ENCODE measurements at regions not wholly inside any gene's neighbourhood (a gene's known extent, or its start where the extent isn't known, plus 50 kb on each side); places are given as distances from the start of the nearest gene placed in this dataset.
"Not testable (repeated sequence)": the region's sequence is repeated elsewhere in the genome, so short reads cannot be mapped to it uniquely, and the experiment has no call there.

DNA sequence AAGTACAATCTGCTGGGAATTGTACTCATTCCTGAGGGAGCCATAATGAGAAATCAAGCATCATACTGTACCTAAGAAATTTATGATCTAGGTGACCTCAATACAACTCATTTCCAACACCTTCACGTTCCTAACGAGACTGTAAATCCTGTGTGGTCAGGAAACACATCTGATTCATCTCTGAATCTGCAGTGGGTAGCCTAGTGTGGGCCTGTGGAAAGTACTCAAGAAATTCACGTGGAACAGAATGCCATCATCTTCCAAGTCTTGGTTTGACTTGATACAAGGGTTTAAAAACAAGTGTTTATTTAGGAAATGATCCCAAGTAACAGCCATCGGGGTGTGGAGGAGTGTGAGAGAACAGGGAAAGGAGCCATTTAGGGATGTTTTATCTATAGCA lies 568.9 kb downstream of the EDEM1 start:
- Histone ChIP-seq H3K27me3 (ENCODE audit: control insufficient read depth, insufficient read depth) (no peaks in the 10 kb centered on the region), H3K4me1 (ENCODE audit: control insufficient read depth, insufficient read depth, low read length) (no peaks in the 10 kb centered on the region), H3K4me3 (ENCODE audit: low read length) (no peak overlapping the region), H3K9me3 (ENCODE audit: control insufficient read depth, low read length) (no peaks in the 10 kb centered on the region), H3K27ac (ENCODE audit: low read length) (no peak overlapping the region)
- intact Hi-C loops (cut with DNase I): no loop called here
- ATAC-seq (no peak), DNase-seq (no peak)
- 46% methylated on average over 4 of the region's 4 CpGs for WGBS

DNA sequence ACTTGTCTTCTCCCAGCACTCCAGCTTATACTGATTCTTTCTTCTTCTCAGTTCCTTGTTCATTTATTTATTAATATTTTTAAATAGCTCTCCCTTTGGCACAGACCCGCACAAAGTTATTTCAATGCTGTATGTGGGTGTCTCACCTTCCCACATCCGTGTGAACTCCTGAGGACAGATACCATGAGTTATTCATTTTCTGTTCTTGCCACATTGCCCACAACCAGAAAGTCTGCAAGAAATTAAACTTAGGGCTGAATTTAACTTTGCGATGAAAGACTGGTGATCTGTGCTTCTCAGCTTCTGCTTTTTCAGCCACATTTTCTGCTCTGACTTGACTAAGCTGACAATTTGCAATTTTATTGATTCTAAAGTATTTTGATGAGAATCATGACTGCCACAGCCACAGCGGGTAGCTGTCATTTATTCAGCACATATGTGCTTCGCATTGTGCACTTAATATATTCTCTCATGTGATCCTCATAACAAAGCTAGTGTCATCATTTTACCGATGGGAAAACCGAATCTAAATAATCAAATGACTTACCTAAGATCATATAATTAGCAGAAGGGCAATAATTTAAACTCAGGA lies 569.8 kb downstream of the EDEM1 start:
- DNase-seq (no peak), ATAC-seq (no peak)
- WGBS: 84% methylated on average over 7 of the region's 7 CpGs
- no peak overlapping the region for H3K4me3 ChIP-seq (ENCODE audit: low read length)
- H3K27ac ChIP-seq (ENCODE audit: low read length): no peak overlapping the region
- intact Hi-C loops (cut with DNase I): no loop called here
- H3K4me1 ChIP-seq (ENCODE audit: control insufficient read depth, insufficient read depth, low read length): no peaks in the 10 kb centered on the region
- no peaks in the 10 kb centered on the region for H3K9me3 ChIP-seq (ENCODE audit: control insufficient read depth, low read length)
- H3K27me3 ChIP-seq (ENCODE audit: control insufficient read depth, insufficient read depth): no peaks in the 10 kb centered on the region

DNA sequence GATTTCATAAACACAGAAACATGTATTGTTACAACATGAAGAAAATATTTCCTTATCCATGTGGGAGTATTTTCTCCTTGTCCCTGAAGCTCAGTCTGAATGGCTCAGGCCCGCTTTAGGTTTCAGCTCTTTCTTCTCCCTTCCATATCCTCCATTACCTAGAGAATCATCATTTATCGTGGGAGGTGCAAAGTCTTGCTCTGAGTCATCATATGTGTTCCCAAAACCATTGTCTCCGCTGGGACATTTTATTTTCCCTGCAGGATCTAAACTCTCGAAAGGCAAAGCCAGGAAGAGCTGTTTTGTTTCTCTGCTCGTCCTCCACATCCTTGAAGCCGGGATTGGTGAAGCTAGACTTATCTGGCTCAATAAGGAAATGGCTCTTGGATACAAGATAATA lies 571.2 kb downstream of the EDEM1 start:
- no peak for DNase-seq
- H3K4me3 ChIP-seq (ENCODE audit: low read length): no peak overlapping the region
- WGBS: 48% methylated on average over 6 of the region's 6 CpGs
- no peaks in the 10 kb centered on the region for H3K27me3 ChIP-seq (ENCODE audit: control insufficient read depth, insufficient read depth)
- H3K9me3 ChIP-seq (ENCODE audit: control insufficient read depth, low read length): no peaks in the 10 kb centered on the region
- no peaks in the 10 kb centered on the region for H3K4me1 ChIP-seq (ENCODE audit: control insufficient read depth, insufficient read depth, low read length)
- ATAC-seq: no peak
- intact Hi-C loops (cut with DNase I): no loop called here
- H3K27ac ChIP-seq (ENCODE audit: low read length): no peak overlapping the region

DNA sequence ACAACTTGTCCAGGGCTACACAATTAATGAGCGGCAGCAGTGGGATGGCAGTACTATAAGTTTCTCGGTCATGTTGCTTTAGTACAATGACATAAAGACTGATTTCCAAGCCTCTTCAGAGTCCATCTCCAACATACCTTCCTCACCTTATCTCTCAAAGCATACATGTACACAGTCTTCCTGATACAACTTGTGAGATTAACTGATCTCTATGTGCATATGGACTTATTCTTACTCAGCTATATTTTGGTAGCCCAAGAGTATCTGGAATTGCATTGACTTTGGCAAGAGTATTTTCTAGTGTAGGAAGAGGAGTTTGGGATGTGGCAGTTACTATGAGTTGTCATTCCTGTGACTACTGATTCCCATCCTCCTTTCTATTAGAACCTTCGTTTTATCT lies 575.0 kb downstream of the EDEM1 start:
- no peaks in the 10 kb centered on the region for H3K27me3 ChIP-seq (ENCODE audit: control insufficient read depth, insufficient read depth)
- no peak for DNase-seq
- H3K4me1 ChIP-seq (ENCODE audit: control insufficient read depth, insufficient read depth, low read length): no peaks in the 10 kb centered on the region
- no peak overlapping the region for H3K27ac ChIP-seq (ENCODE audit: low read length)
- H3K4me3 ChIP-seq (ENCODE audit: low read length): no peak overlapping the region
- 87% methylated on average over 3 of the region's 3 CpGs for WGBS
- intact Hi-C loops (cut with DNase I): no loop called here
- no peaks in the 10 kb centered on the region for H3K9me3 ChIP-seq (ENCODE audit: control insufficient read depth, low read length)
- ATAC-seq: no peak

DNA sequence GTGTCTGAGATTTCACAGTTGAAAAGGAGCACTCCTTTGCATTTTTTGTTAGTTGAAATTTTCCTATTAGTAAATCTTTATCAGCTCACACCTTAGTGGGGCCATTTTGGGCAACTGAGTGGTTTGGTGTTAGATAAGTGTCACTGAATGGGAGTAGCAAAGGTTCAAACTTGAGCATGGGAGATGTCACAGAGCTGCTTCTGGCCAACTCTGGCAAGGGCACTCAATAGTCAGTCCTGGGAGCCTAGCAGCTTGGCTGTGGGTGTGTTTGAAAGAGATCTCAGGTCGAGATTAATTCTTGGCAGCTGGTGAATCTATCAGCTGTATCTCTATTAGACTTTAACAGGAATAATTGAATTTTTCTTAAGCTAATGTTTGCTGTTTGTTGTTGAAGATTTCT lies 579.3 kb downstream of the EDEM1 start:
- no peaks in the 10 kb centered on the region for H3K9me3 ChIP-seq (ENCODE audit: control insufficient read depth, low read length)
- H3K4me3 ChIP-seq (ENCODE audit: low read length): no peak overlapping the region
- no peak overlapping the region for H3K27ac ChIP-seq (ENCODE audit: low read length)
- intact Hi-C loops (cut with DNase I): no loop called here
- WGBS: 31% methylated on average over 1 of the region's 1 CpG
- H3K4me1 ChIP-seq (ENCODE audit: control insufficient read depth, insufficient read depth, low read length): no peaks in the 10 kb centered on the region
- no peak for DNase-seq
- no peaks in the 10 kb centered on the region for H3K27me3 ChIP-seq (ENCODE audit: control insufficient read depth, insufficient read depth)
- ATAC-seq: no peak

DNA sequence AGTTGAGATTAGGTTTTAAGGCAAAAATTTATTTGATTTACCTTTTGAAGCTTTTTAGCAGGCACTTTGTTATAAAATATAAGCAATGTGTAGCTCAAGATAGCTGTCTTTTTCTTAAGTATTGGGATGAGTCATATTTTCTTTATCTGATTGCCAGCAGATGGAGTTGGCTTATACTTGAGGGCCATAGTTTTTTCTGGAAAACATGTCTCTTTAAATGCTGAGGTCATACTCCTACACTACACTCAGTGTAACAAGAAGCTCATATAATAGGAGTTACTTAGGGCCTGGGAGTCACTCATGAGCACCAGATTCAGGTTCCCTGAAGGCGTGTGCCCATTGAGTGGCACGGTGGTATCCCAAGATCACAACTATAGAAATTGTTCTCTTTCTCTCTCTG lies 579.8 kb downstream of the EDEM1 start:
- no peak overlapping the region for H3K27ac ChIP-seq (ENCODE audit: low read length)
- H3K4me3 ChIP-seq (ENCODE audit: low read length): no peak overlapping the region
- DNase-seq (no peak), ATAC-seq (no peak)
- intact Hi-C loops (cut with DNase I): no loop called here
- 93% methylated on average over 2 of the region's 2 CpGs for WGBS
- no peaks in the 10 kb centered on the region for H3K4me1 ChIP-seq (ENCODE audit: control insufficient read depth, insufficient read depth, low read length)
- H3K9me3 ChIP-seq (ENCODE audit: control insufficient read depth, low read length): no peaks in the 10 kb centered on the region
- H3K27me3 ChIP-seq (ENCODE audit: control insufficient read depth, insufficient read depth): no peaks in the 10 kb centered on the region

DNA sequence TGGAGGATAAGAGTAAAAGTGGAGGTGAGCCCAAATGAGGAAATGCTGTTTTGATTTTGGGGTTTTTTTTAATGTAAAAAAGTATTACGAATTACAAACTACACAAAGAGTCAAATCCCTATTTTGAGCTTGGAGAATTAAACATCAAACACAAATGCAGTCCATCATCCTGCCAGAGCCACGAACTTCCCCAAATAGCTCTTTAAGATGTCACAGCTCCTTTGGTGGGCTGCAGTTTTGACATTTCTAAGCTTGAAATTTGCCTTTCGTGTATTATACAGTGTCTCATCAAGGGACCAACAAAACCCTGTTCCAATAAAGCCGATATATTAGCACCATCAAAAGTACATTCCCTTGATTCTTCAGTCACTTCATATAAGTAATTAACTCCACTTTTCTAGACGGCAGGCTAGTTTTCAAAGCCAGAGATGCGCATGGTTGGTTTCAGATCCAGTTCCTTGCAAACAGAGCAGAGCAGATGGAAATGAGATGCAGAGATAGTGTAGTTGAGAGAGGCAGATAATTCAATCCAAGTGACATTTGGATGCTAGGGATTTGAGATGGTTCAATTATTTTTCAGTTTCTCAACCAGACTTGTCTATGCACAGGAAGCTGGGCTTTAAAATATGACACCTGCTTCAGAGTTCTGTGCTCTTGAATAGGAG lies 580.9 kb downstream of the EDEM1 start:
- 77% methylated on average over 6 of the region's 6 CpGs for WGBS

DNA sequence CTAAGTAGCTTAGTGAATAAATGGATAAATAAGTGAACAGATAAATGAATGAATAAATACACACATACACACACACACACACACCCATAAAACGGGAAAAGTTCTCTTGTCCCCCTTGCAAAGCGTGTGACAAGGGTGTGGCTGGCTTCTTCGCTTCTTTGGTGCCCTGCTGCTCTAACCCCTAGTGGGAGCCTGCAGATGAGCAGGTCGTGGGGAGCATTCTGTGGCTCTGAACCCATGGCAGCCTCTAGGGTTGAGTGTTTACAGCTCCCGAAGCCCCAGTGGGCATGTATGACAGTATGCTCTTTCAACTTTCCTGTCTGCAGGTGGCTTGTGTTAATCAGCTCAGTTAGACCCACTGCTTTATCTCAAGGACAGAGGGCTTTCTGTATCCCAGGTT lies 582.3 kb downstream of the EDEM1 start:
- H3K27ac ChIP-seq (ENCODE audit: low read length): no peak overlapping the region
- H3K9me3 ChIP-seq (ENCODE audit: control insufficient read depth, low read length): no peaks in the 10 kb centered on the region
- WGBS: 71% methylated on average over 5 of the region's 5 CpGs
- DNase-seq: no peak
- H3K4me1 ChIP-seq (ENCODE audit: control insufficient read depth, insufficient read depth, low read length): no peaks in the 10 kb centered on the region
- no peaks in the 10 kb centered on the region for H3K27me3 ChIP-seq (ENCODE audit: control insufficient read depth, insufficient read depth)
- no peak for ATAC-seq
- intact Hi-C loops (cut with DNase I): no loop called here
- H3K4me3 ChIP-seq (ENCODE audit: low read length): no peak overlapping the region

More for the DNA sequence above, 580.9 kb downstream of the EDEM1 start:
- Histone ChIP-seq H3K4me3 (ENCODE audit: low read length) (no peak overlapping the region), H3K9me3 (ENCODE audit: control insufficient read depth, low read length) (no peaks in the 10 kb centered on the region), H3K27me3 (ENCODE audit: control insufficient read depth, insufficient read depth) (no peaks in the 10 kb centered on the region), H3K27ac (ENCODE audit: low read length) (no peak overlapping the region), H3K4me1 (ENCODE audit: control insufficient read depth, insufficient read depth, low read length) (no peaks in the 10 kb centered on the region)
- intact Hi-C loops (cut with DNase I): no loop called here
- ATAC-seq: no peak
- DNase-seq: no peak

DNA sequence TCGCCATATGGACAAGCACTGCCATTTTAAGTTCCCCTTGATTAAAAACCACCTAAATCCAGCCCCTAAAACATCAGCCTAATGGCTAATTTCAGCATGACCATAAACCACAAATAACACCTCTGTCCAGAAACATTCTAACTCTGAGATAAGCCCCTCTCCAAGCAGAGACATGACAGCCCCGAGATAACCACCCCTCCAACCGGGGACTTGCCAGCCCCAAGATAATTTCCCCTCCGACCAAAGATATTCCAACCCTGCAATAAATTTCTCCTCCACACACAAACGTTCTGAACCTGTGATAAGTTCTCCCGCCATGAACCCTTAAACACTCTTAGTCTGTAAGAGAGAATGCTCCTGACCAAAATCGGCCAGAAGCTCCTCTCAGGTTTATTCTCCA lies 586.8 kb downstream of the EDEM1 start:
- no peak for ATAC-seq
- no peak overlapping the region for H3K4me3 ChIP-seq (ENCODE audit: low read length)
- H3K4me1 ChIP-seq (ENCODE audit: control insufficient read depth, insufficient read depth, low read length): no peaks in the 10 kb centered on the region
- DNase-seq: no peak
- no peak overlapping the region for H3K27ac ChIP-seq (ENCODE audit: low read length)
- H3K9me3 ChIP-seq (ENCODE audit: control insufficient read depth, low read length): no peaks in the 10 kb centered on the region
- intact Hi-C loops (cut with DNase I): no loop called here
- H3K27me3 ChIP-seq (ENCODE audit: control insufficient read depth, insufficient read depth): no peaks in the 10 kb centered on the region
- 29% methylated on average over 7 of the region's 7 CpGs for WGBS

DNA sequence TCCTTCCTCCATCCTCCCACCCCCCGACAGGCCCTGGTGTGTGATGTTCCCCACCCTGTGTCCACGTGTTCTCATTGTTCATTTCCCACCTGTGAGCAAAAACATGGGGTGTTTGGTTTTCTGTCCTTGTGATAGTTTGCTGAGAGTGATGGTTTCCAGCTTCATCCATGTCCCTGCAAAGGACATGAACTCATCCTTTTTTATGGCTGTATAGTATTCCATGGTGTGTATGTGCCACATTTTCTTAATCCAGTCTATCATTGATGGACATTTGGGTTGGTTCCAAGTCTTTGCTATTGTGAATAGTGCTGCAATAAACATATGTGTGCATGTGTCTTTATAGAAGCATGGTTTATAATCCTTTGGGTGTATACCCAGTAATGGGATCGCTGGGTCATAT lies 587.6 kb downstream of the EDEM1 start:
- intact Hi-C loops (cut with DNase I); H3K27me3 ChIP-seq (ENCODE audit: control insufficient read depth, insufficient read depth); H3K4me3 ChIP-seq (ENCODE audit: low read length); H3K27ac ChIP-seq (ENCODE audit: low read length); H3K9me3 ChIP-seq (ENCODE audit: control insufficient read depth, low read length); ATAC-seq; H3K4me1 ChIP-seq (ENCODE audit: control insufficient read depth, insufficient read depth, low read length); DNase-seq: not testable (repeated sequence)
- WGBS: 94% methylated on average over 3 of the region's 3 CpGs

DNA sequence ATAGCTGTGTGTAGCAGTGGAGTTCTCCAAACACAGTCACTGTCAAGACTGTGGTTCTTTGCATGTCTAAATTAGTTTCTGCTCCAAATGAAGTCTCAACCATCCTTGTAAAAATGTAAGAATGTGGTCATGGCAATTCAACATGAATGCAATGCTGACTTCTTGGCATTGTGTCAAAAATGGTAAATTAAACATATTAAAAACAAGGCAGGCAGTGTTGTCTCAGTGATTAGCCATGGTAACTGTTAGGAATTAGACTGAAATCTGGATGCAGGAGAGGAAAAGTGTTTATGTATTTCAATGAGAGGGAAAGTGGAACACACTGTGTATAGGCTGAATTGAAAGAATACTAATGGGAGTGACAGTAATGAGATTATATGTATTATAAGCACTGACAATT lies 597.2 kb downstream of the EDEM1 start:
- Histone ChIP-seq H3K9me3 (ENCODE audit: control insufficient read depth, low read length) (no peaks in the 10 kb centered on the region), H3K27ac (ENCODE audit: low read length) (no peak overlapping the region), H3K4me3 (ENCODE audit: low read length) (no peak overlapping the region), H3K27me3 (ENCODE audit: control insufficient read depth, insufficient read depth) (no peaks in the 10 kb centered on the region), H3K4me1 (ENCODE audit: control insufficient read depth, insufficient read depth, low read length) (no peaks in the 10 kb centered on the region)
- no peak for DNase-seq
- intact Hi-C loops (cut with DNase I): no loop called here
- ATAC-seq: no peak

Data from right cardiac atrium (tissue), 5 donors.